Epithelial cell of esophagus (primary cell): ENCODE measurements at regions not wholly inside any gene's neighbourhood (a gene's known extent, or its start where the extent isn't known, plus 50 kb on each side); places are given as distances from the start of the nearest gene placed in this dataset.

Source experiments
- DNase-seq: peaks from one replicate; pipeline ENCODE4 v3.0.0; 2010; ENCODE audit warnings: low read depth
- H3K4me3 ChIP-seq: 2 replicates; pipeline ENCODE4 v1.5.1; 2011; ENCODE audit warnings: mild to moderate bottlenecking, low read length, control low read depth
- CTCF ChIP-seq: IDR thresholded peaks from 2 replicates; pipeline ENCODE4 v1.5.1; 2011; ENCODE audit warnings: low read depth, mild to moderate bottlenecking, low read length, control low read depth, inconsistent platforms; ENCODE audit not compliant: insufficient read depth; ENCODE audit errors: missing control alignments

GRCh38 chr12:113659416-113659815 is 187.7 kb upstream of the LHX5 start:
- no peak for DNase-seq

GRCh38 chr12:113659015-113659414 is 187.3 kb upstream of the LHX5 start:
- no peak for DNase-seq
- no peak for TF ChIP-seq CTCF
- H3K4me3 ChIP-seq, result no peak overlapping the region

More at GRCh38 chr12:113659416-113659815, 187.7 kb upstream of the LHX5 start:
- no peak overlapping the region for H3K4me3 ChIP-seq
- TF ChIP-seq CTCF, result no peak

- H3K4me3 ChIP-seq, result no peak overlapping the region
- TF ChIP-seq CTCF, result no peak
- DNase-seq, result peak; percentile 2
These were observed 186.5 kb upstream of the LHX5 start for GRCh38 chr12:113658006-113658655.

- TF ChIP-seq CTCF, result no peak
- DNase-seq, result no peak
- no peak overlapping the region for H3K4me3 ChIP-seq
These were observed 184.2 kb upstream of the LHX5 start for GRCh38 chr12:113655919-113656318.

GRCh38 chr12:113655479-113655878 is 183.8 kb upstream of the LHX5 start:
- no peak overlapping the region for H3K4me3 ChIP-seq
- DNase-seq, result no peak
- no peak for TF ChIP-seq CTCF

- DNase-seq, result no peak
- no peak overlapping the region for H3K4me3 ChIP-seq
- TF ChIP-seq CTCF, result no peak
These were observed 180.0 kb upstream of the LHX5 start for GRCh38 chr12:113651662-113652061.

GRCh38 chr12:113650476-113650875 is 178.8 kb upstream of the LHX5 start:
- no peak for DNase-seq
- no peak overlapping the region for H3K4me3 ChIP-seq
- TF ChIP-seq CTCF, result no peak
